ENCODE measurements at regions not wholly inside any gene's neighbourhood (a gene's known extent, or its start where the extent isn't known, plus 50 kb on each side); places are given as distances from the start of the nearest gene placed in this dataset.
A peak's percentile ranks its signal among the peaks of the same experiment; 100 is the strongest.

- H3K36me3 Mint-ChIP-seq (ENCODE audit: low read depth) = no peaks in the 10 kb centered on the region
- H3K9me3 Mint-ChIP-seq = no peaks in the 10 kb centered on the region; the same call in 1 of the 2 replicates
- peaks cover 13% of the 10 kb centered on the region for H3K4me1 Mint-ChIP-seq (ENCODE audit: low read depth)
- TF ChIP-seq, protein P1, sequence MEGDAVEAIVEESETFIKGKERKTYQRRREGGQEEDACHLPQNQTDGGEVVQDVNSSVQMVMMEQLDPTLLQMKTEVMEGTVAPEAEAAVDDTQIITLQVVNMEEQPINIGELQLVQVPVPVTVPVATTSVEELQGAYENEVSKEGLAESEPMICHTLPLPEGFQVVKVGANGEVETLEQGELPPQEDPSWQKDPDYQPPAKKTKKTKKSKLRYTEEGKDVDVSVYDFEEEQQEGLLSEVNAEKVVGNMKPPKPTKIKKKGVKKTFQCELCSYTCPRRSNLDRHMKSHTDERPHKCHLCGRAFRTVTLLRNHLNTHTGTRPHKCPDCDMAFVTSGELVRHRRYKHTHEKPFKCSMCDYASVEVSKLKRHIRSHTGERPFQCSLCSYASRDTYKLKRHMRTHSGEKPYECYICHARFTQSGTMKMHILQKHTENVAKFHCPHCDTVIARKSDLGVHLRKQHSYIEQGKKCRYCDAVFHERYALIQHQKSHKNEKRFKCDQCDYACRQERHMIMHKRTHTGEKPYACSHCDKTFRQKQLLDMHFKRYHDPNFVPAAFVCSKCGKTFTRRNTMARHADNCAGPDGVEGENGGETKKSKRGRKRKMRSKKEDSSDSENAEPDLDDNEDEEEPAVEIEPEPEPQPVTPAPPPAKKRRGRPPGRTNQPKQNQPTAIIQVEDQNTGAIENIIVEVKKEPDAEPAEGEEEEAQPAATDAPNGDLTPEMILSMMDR (IDR thresholded peaks at IDR 0.05) = no peak
- no peak overlapping the region for H3K4me3 Mint-ChIP-seq
- H3K27me3 Mint-ChIP-seq (ENCODE audit: insufficient read depth) = no peaks in the 10 kb centered on the region
- no peak overlapping the region for H3K27ac Mint-ChIP-seq
- DNase-seq = no peak
Measured at GRCh38 chr14:30179381-30180130, 251.9 kb upstream of the PRKD1 start.

- no peak for DNase-seq
- no peaks in the 10 kb centered on the region for H3K27me3 Mint-ChIP-seq (ENCODE audit: insufficient read depth)
- no peak overlapping the region for H3K27ac Mint-ChIP-seq
- H3K36me3 Mint-ChIP-seq (ENCODE audit: low read depth) = no peaks in the 10 kb centered on the region
- TF ChIP-seq, protein P1 (IDR thresholded peaks at IDR 0.05) = no peak
- no peak overlapping the region for H3K4me3 Mint-ChIP-seq
- no peaks in the 10 kb centered on the region for H3K9me3 Mint-ChIP-seq
- peaks cover 13% of the 10 kb centered on the region for H3K4me1 Mint-ChIP-seq (ENCODE audit: low read depth)
Measured at GRCh38 chr14:30180219-30180618, 252.6 kb upstream of the PRKD1 start.

- Mint-ChIP-seq H3K36me3 (ENCODE audit: low read depth) (peaks cover 15% of the 10 kb centered on the region), H3K4me1 (ENCODE audit: low read depth) (peaks cover 20% of the 10 kb centered on the region), H3K27ac (no peak overlapping the region), H3K4me3 (no peak overlapping the region), H3K27me3 (ENCODE audit: insufficient read depth) (no peaks in the 10 kb centered on the region), H3K9me3 (no peaks in the 10 kb centered on the region)
- TF ChIP-seq, protein P1 (IDR thresholded peaks at IDR 0.05) = peak; percentile 57
- DNase-seq = no peak
Measured at GRCh38 chr14:30185832-30186231, 258.2 kb upstream of the PRKD1 start.

- peaks cover 24% of the 10 kb centered on the region for H3K36me3 Mint-ChIP-seq (ENCODE audit: low read depth)
- H3K4me3 Mint-ChIP-seq = peak overlapping the region; percentile 54
- peaks cover 79% of the 10 kb centered on the region for H3K4me1 Mint-ChIP-seq (ENCODE audit: low read depth)
- peak overlapping the region; percentile 74 for H3K27ac Mint-ChIP-seq
- no peaks in the 10 kb centered on the region for H3K27me3 Mint-ChIP-seq (ENCODE audit: insufficient read depth)
- TF ChIP-seq, protein P1 (IDR thresholded peaks at IDR 0.05) = no peak
- DNase-seq = no peak
- no peaks in the 10 kb centered on the region for H3K9me3 Mint-ChIP-seq
Measured at GRCh38 chr14:30191639-30192279, 264.1 kb upstream of the PRKD1 start.

DNA sequence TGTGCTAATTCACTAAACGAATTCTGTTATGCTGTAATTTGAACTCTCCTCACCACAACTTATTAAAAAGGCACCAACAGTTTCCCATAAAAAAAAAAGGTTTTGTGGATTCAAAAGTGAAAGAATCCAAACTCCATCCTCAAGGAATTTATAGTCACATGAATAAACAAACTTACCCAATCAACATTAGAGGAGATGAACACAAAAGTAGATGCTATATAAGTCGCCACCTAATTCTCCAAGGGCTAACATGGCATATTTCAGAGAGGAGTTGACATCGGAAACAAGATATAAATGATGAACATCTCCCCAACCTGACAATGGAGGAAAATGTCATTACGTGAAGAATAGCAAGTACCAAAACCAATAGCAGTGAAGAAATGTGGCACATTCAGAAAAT is 265.5 kb upstream of the PRKD1 start:
- peak overlapping the region; percentile 50; the same call in 1 of the 2 replicates for H3K4me3 Mint-ChIP-seq
- peak overlapping the region; percentile 89 for H3K27ac Mint-ChIP-seq
- DNase-seq = no peak

More for the DNA sequence above, 265.5 kb upstream of the PRKD1 start:
- TF ChIP-seq, protein P1 (IDR thresholded peaks at IDR 0.05) = no peak
- Mint-ChIP-seq H3K9me3 (no peaks in the 10 kb centered on the region), H3K27me3 (ENCODE audit: insufficient read depth) (no peaks in the 10 kb centered on the region), H3K4me1 (ENCODE audit: low read depth) (peaks cover 83% of the 10 kb centered on the region), H3K36me3 (ENCODE audit: low read depth) (peaks cover 24% of the 10 kb centered on the region)

Data from HFFc6 (cell line).